H9 (cell line): ENCODE measurements at regions not wholly inside any gene's neighbourhood (a gene's known extent, or its start where the extent isn't known, plus 50 kb on each side); places are given as distances from the start of the nearest gene placed in this dataset.

ENCODE experiments used
- DNase-seq: peaks from one replicate; pipeline ENCODE4 v3.0.0-alpha.2; 2017
- H2AFZ ChIP-seq: one replicate; pipeline ENCODE4 v1.6.1; 2013; ENCODE audit warnings: mild to moderate bottlenecking, low read length, control low read depth, moderate library complexity
- H2AK5ac ChIP-seq: 2 replicates; pipeline ENCODE4 v1.6.1; 2013; ENCODE audit warnings: low read length, control low read depth, mixed read lengths; ENCODE audit not compliant: insufficient read length
- H2BK120ac ChIP-seq: one replicate; pipeline ENCODE4 v1.6.1; 2013; ENCODE audit warnings: low read depth, mild to moderate bottlenecking, low read length, control low read depth, inconsistent platforms; ENCODE audit not compliant: poor library complexity, severe bottlenecking
- H2BK12ac ChIP-seq: 2 replicates; pipeline ENCODE4 v1.6.1; 2013; ENCODE audit warnings: low read length, control low read depth, mixed read lengths, low read depth; ENCODE audit not compliant: insufficient read length
- H2BK15ac ChIP-seq: 2 replicates; pipeline ENCODE4 v1.6.1; 2013; ENCODE audit warnings: low read depth, low read length, control low read depth
- H2BK20ac ChIP-seq: one replicate; pipeline ENCODE4 v1.6.1; 2013; ENCODE audit warnings: low read depth, mild to moderate bottlenecking, low read length, control low read depth, inconsistent platforms; ENCODE audit not compliant: poor library complexity, severe bottlenecking
- H2BK5ac ChIP-seq: 2 replicates; pipeline ENCODE4 v1.6.1; 2013; ENCODE audit warnings: low read length, control low read depth, mixed read lengths; ENCODE audit not compliant: insufficient read length
- H3K14ac ChIP-seq: 2 replicates; pipeline ENCODE4 v1.6.1; 2013; ENCODE audit warnings: low read length, control low read depth; ENCODE audit not compliant: insufficient read depth
- H3K18ac ChIP-seq: 2 replicates; pipeline ENCODE4 v1.6.1; 2013; ENCODE audit warnings: low read depth, mild to moderate bottlenecking, mixed read lengths, low read length, control low read depth; ENCODE audit not compliant: insufficient read length
- H3K23ac ChIP-seq: 2 replicates; pipeline ENCODE4 v1.6.1; 2013; ENCODE audit warnings: low read length, control low read depth, mixed read lengths, low read depth; ENCODE audit not compliant: insufficient read length
- H3K23me2 ChIP-seq: 2 replicates; pipeline ENCODE4 v1.6.1; 2013; ENCODE audit warnings: low read depth, mild to moderate bottlenecking, mixed read lengths, low read length, control low read depth; ENCODE audit not compliant: insufficient read length, poor library complexity, severe bottlenecking
- H3K27ac ChIP-seq: 2 replicates; pipeline ENCODE4 v1.5.1; 2013; ENCODE audit warnings: low read length, control low read depth, mixed read lengths, low read depth; ENCODE audit not compliant: insufficient read length
- H3K27me3 ChIP-seq: 2 replicates; pipeline ENCODE4 v1.6.1; 2013; ENCODE audit warnings: low read length, control low read depth, inconsistent platforms; ENCODE audit not compliant: insufficient read depth
- H3K4ac ChIP-seq: 2 replicates; pipeline ENCODE4 v1.6.1; 2013; ENCODE audit warnings: low read depth, mild to moderate bottlenecking, control low read depth, inconsistent platforms, low read length, moderate library complexity
- H3K4me1 ChIP-seq: 2 replicates; pipeline ENCODE4 v1.6.1; 2013; ENCODE audit warnings: low read length, control low read depth, inconsistent platforms; ENCODE audit not compliant: insufficient read depth
- H3K4me2 ChIP-seq: 2 replicates; pipeline ENCODE4 v1.6.1; 2013; ENCODE audit warnings: low read length, control low read depth, mixed read lengths; ENCODE audit not compliant: insufficient read length, insufficient read depth
- H3K56ac ChIP-seq: 2 replicates; pipeline ENCODE4 v1.6.1; 2013; ENCODE audit warnings: low read depth, mild to moderate bottlenecking, mixed read lengths, low read length, control low read depth; ENCODE audit not compliant: insufficient read length
- H3K79me1 ChIP-seq: 2 replicates; pipeline ENCODE4 v1.6.1; 2013; ENCODE audit warnings: low read depth, mild to moderate bottlenecking, moderate library complexity, low read length, control low read depth, inconsistent platforms; ENCODE audit not compliant: insufficient read depth, poor library complexity, severe bottlenecking
- H3K79me2 ChIP-seq: 2 replicates; pipeline ENCODE4 v1.6.1; 2013; ENCODE audit warnings: low read length, control low read depth, inconsistent platforms; ENCODE audit not compliant: insufficient read depth
- H3K9ac ChIP-seq: 2 replicates; pipeline ENCODE4 v1.6.1; 2013; ENCODE audit warnings: low read length, control low read depth, mixed read lengths; ENCODE audit not compliant: insufficient read length; ENCODE audit errors: extremely low read depth
- H3K9me3 ChIP-seq: one replicate; pipeline ENCODE4 v1.6.1; 2013; ENCODE audit warnings: low read depth, low read length, inconsistent platforms; ENCODE audit not compliant: control insufficient read depth
- H3T11ph ChIP-seq: one replicate; pipeline ENCODE4 v1.6.1; 2013; ENCODE audit warnings: mild to moderate bottlenecking, low read length, control low read depth, inconsistent platforms
- H4K20me1 ChIP-seq: one replicate; pipeline ENCODE4 v1.6.1; 2013; ENCODE audit not compliant: control insufficient read depth, insufficient read length, insufficient read depth
- H4K5ac ChIP-seq: 2 replicates; pipeline ENCODE4 v1.6.1; 2013; ENCODE audit warnings: low read depth, mild to moderate bottlenecking, mixed read lengths, low read length, control low read depth; ENCODE audit not compliant: insufficient read length
- H4K8ac ChIP-seq: replicated peaks from 2 replicates; pipeline ENCODE4 v1.6.1; 2013; ENCODE audit warnings: low read length, control low read depth, mixed read lengths, low read depth; ENCODE audit not compliant: insufficient read length
- H4K91ac ChIP-seq: 2 replicates; pipeline ENCODE4 v1.6.1; 2013; ENCODE audit warnings: low read depth, mild to moderate bottlenecking, moderate library complexity, mixed read lengths, low read length, control low read depth; ENCODE audit not compliant: insufficient read length
- H3K27ac Mint-ChIP-seq, 3 experiments: 2 replicates in 2 of 3; 3 replicates in 1 of 3; pipeline ENCODE4 v1.8.0; 2020 to 2021; ENCODE audit warnings: mixed read lengths in 3 of 3, mild to moderate bottlenecking in 1 of 3, moderate library complexity in 1 of 3
- H3K27me3 Mint-ChIP-seq: 2 replicates; pipeline ENCODE4 v1.8.0; 2021; ENCODE audit warnings: low read depth, mild to moderate bottlenecking, moderate library complexity, mixed read lengths
- H3K36me3 Mint-ChIP-seq, 3 experiments: 2 replicates in 2 of 3; 3 replicates in 1 of 3; pipeline ENCODE4 v1.8.0; 2020 to 2021; ENCODE audit warnings: low read depth in 3 of 3, mixed read lengths in 3 of 3; ENCODE audit not compliant: insufficient read depth in 1 of 3
- H3K4me1 Mint-ChIP-seq, 2 experiments: 2 replicates each; pipeline ENCODE4 v1.8.0; 2020; ENCODE audit warnings: mixed read lengths in 2 of 2
- H3K4me3 Mint-ChIP-seq, 2 experiments: 2 replicates in 1 of 2; 3 replicates in 1 of 2; pipeline ENCODE4 v1.8.0; 2020 to 2021; ENCODE audit warnings: mild to moderate bottlenecking in 2 of 2, mixed read lengths in 2 of 2, moderate library complexity in 1 of 2
- H3K9me3 Mint-ChIP-seq, 2 experiments: 2 replicates in 1 of 2; 3 replicates in 1 of 2; pipeline ENCODE4 v1.8.0; 2020; ENCODE audit warnings: mild to moderate bottlenecking in 2 of 2, mixed read lengths in 2 of 2, moderate library complexity in 1 of 2
- CTCF ChIP-seq: fragments of 200-600 bp; sonication (generic); conservative IDR thresholded peaks from 3 replicates; pipeline ENCODE4 v1.8.0; 2021; ENCODE audit warnings: antibody characterized with exemption, mild to moderate bottlenecking
- WGBS: extraction: QIAGEN DNeasy Blood & Tissue Kit; methylation state at CpG from one replicate; pipeline ENCODE4 v1.1.7; 2013; ENCODE audit warnings: missing lambda C conversion rate, low lambda C conversion rate, mixed read lengths; ENCODE audit not compliant: insufficient read length; ENCODE audit errors: extremely low coverage; 5-methylcytosine and 5-hydroxymethylcytosine counted together

- no peak overlapping the region for H2AFZ ChIP-seq
- H2BK120ac ChIP-seq: no peak overlapping the region
- H3K4me1 ChIP-seq: no peaks in the 10 kb centered on the region; the same call in 1 of the 2 replicates
- H3K9me3 ChIP-seq: no peaks in the 10 kb centered on the region
- no peak overlapping the region for H3K27ac ChIP-seq
- H3K36me3 Mint-ChIP-seq: peaks cover 0 to 5% (median 0%) of the 10 kb centered on the region in 3 experiments; a peak in 2 of 7 replicates
- H2BK5ac ChIP-seq: no peak overlapping the region
- no peak overlapping the region for H2BK15ac ChIP-seq
- H4K91ac ChIP-seq: no peak overlapping the region
- no peak overlapping the region for H3K9ac ChIP-seq
- H3K79me2 ChIP-seq: no peaks in the 10 kb centered on the region
- H3K23ac ChIP-seq: no peak overlapping the region
- WGBS: no CpG with 5 or more reads among the region's 1 CpG
- no peak overlapping the region for H3T11ph ChIP-seq
- H4K8ac ChIP-seq: no peak overlapping the region
- peaks cover 0 to 5% of the 10 kb centered on the region in 2 experiments; a peak in 3 of 5 replicates for H3K9me3 Mint-ChIP-seq
- peak overlapping the region in 1 of 2 experiments; percentile 41; a peak in 2 of 5 replicates for H3K4me3 Mint-ChIP-seq
- no peaks in the 10 kb centered on the region for H3K27me3 ChIP-seq
- no peak overlapping the region for H2AK5ac ChIP-seq
- H2BK20ac ChIP-seq: no peak overlapping the region
- H3K14ac ChIP-seq: no peak overlapping the region
- H3K56ac ChIP-seq: no peak overlapping the region
- H3K27ac Mint-ChIP-seq: peak overlapping the region in 2 of 3 experiments; percentile 48 to 55; a peak in 2 of 7 replicates
- H3K4me1 Mint-ChIP-seq: peaks cover 23 to 28% of the 10 kb centered on the region in 2 experiments
- no peaks in the 10 kb centered on the region for H4K20me1 ChIP-seq
- H4K5ac ChIP-seq: no peak overlapping the region
- peak; percentile 31 for DNase-seq
- H3K18ac ChIP-seq: no peak overlapping the region
- no peaks in the 10 kb centered on the region for H3K23me2 ChIP-seq
- no peak overlapping the region for H2BK12ac ChIP-seq
- H3K27me3 Mint-ChIP-seq: no peaks in the 10 kb centered on the region
- no peaks in the 10 kb centered on the region for H3K79me1 ChIP-seq
- TF ChIP-seq CTCF: no peak
- no peak overlapping the region for H3K4ac ChIP-seq
- H3K4me2 ChIP-seq: peak overlapping the region; percentile 60
Observed at GRCh38 chr12:59874781-59875180, 279.0 kb downstream of the SLC16A7 start.
